GM23248 (cell line): ENCODE measurements at regions not wholly inside any gene's neighbourhood (a gene's known extent, or its start where the extent isn't known, plus 50 kb on each side); places are given as distances from the start of the nearest gene placed in this dataset.

Experiments used
- DNase-seq: peaks from one replicate; pipeline ENCODE4 v3.0.0-alpha.2; 2015
- H2AFZ ChIP-seq: fragments of 200-600 bp; sonication (generic); 2 replicates; pipeline ENCODE4 v1.6.1; 2016; ENCODE audit warnings: antibody characterized with exemption
- H3F3A ChIP-seq: fragments of 200-600 bp; sonication (generic); 2 replicates; pipeline ENCODE4 v1.6.1; 2016; ENCODE audit warnings: mild to moderate bottlenecking, antibody characterized with exemption, mixed run types; ENCODE audit not compliant: insufficient read depth
- H3K27ac ChIP-seq: fragments of 200-600 bp; sonication (generic); 2 replicates; pipeline ENCODE4 v1.5.1; 2016; ENCODE audit warnings: mild to moderate bottlenecking
- H3K27me3 ChIP-seq: fragments of 200-600 bp; sonication (generic); replicated peaks from 2 replicates; pipeline ENCODE4 v1.6.1; 2016; ENCODE audit warnings: mild to moderate bottlenecking; ENCODE audit not compliant: insufficient read depth
- H3K36me3 ChIP-seq: fragments of 200-600 bp; sonication (generic); 2 replicates; pipeline ENCODE4 v1.6.1; 2016; ENCODE audit warnings: low read depth, mild to moderate bottlenecking
- H3K4me1 ChIP-seq: fragments of 200-600 bp; sonication (generic); 2 replicates; pipeline ENCODE4 v1.6.1; 2016; ENCODE audit warnings: mild to moderate bottlenecking; ENCODE audit not compliant: insufficient read depth
- H3K4me2 ChIP-seq: fragments of 200-600 bp; sonication (generic); one replicate; pipeline ENCODE4 v1.6.1; 2016; ENCODE audit warnings: mild to moderate bottlenecking; ENCODE audit not compliant: unreplicated experiment
- H3K4me3 ChIP-seq: fragments of 200-600 bp; sonication (generic); 2 replicates; pipeline ENCODE4 v1.5.1; 2016; ENCODE audit warnings: mild to moderate bottlenecking
- H3K79me2 ChIP-seq: fragments of 200-600 bp; sonication (generic); 2 replicates; pipeline ENCODE4 v1.6.1; 2016; ENCODE audit warnings: mild to moderate bottlenecking; ENCODE audit not compliant: insufficient read depth
- H3K9ac ChIP-seq: fragments of 200-600 bp; sonication (generic); 2 replicates; pipeline ENCODE4 v1.6.1; 2016; ENCODE audit warnings: mild to moderate bottlenecking
- H3K9me2 ChIP-seq: fragments of 200-600 bp; sonication (generic); 2 replicates; pipeline ENCODE4 v1.6.1; 2016; ENCODE audit warnings: mixed run types, mild to moderate bottlenecking, moderate library complexity; ENCODE audit not compliant: insufficient read depth
- H3K9me3 ChIP-seq: fragments of 200-600 bp; sonication (generic); one replicate; pipeline ENCODE4 v1.6.1; 2017; ENCODE audit warnings: low read depth
- H4K20me1 ChIP-seq: fragments of 200-600 bp; sonication (generic); 2 replicates; pipeline ENCODE4 v1.6.0; 2016; ENCODE audit not compliant: insufficient read depth
- EZH2 ChIP-seq: fragments of 200-600 bp; sonication (generic); IDR thresholded peaks from 2 replicates; pipeline ENCODE4 v1.6.1; 2018; ENCODE audit warnings: antibody characterized with exemption, mild to moderate bottlenecking; ENCODE audit not compliant: insufficient read depth, poor library complexity, severe bottlenecking
- EZH2phosphoT487 ChIP-seq: fragments of 200-600 bp; sonication (generic); IDR thresholded peaks from 2 replicates; pipeline ENCODE4 v1.6.1; 2018; ENCODE audit warnings: antibody characterized with exemption, moderate library complexity, mild to moderate bottlenecking, low read depth; ENCODE audit not compliant: insufficient read depth
- WGBS, 2 experiments: methylation state at CpG; one replicate each; pipeline ENCODE4 v1.1.6; 2015 to 2017; ENCODE audit warnings: low lambda C conversion rate in 2 of 2, low coverage in 1 of 2; ENCODE audit errors: missing lambda C conversion rate in 2 of 2; 5-methylcytosine and 5-hydroxymethylcytosine counted together
- in situ Hi-C: fragments of 300-500 bp; cut with MboI; formaldehyde crosslinking; loops from 2 replicates; pipeline ENCODE4 v1.15.0; 2020

DNA sequence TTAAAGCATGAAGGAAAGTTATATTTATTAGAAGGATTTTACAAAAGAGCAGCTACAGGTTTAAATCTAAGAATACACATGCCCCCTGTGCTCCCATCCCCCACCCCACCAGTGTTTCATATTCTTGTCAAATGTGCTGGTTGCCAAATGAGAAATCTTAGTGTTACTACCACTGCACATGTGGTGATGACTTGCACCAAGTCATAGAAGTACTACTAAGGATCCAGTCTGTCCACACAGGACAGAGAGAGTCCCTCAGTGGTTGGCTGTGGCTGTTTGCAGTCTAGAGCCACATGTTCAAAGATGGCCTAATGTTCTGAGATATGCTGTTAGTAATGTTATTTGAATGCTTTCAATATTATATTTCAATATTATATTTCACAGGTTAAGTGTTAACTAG, 268.8 kb downstream of the ADAMTS20 start:
- H3K79me2 ChIP-seq = no peaks in the 10 kb centered on the region
- H3K27me3 ChIP-seq = no peaks in the 10 kb centered on the region
- no peaks in the 10 kb centered on the region for H3K9me3 ChIP-seq
- no peaks in the 10 kb centered on the region for H3K36me3 ChIP-seq
- H2AFZ ChIP-seq = no peak overlapping the region
- H3K9me2 ChIP-seq = no peaks in the 10 kb centered on the region
- DNase-seq = peak; percentile 27
- TF ChIP-seq EZH2phosphoT487 (no peak), EZH2 (no peak)
- peaks cover 52% of the 10 kb centered on the region for H3K4me1 ChIP-seq
- H3F3A ChIP-seq = peaks cover 29% of the 10 kb centered on the region
- no peak overlapping the region for H3K27ac ChIP-seq
- H3K9ac ChIP-seq = no peak overlapping the region
- no peaks in the 10 kb centered on the region for H4K20me1 ChIP-seq
- in situ Hi-C loops = loop anchor here (25.0 kb wide), 1 partner anchor 1146 kb away; the partner anchor contains the start of gene GXYLT1
- H3K4me3 ChIP-seq = no peak overlapping the region
- H3K4me2 ChIP-seq = no peak overlapping the region

GRCh38 chr12:43282106-43282505, 269.9 kb downstream of the ADAMTS20 start:
- DNase-seq = peak; percentile 63
- H3K36me3 ChIP-seq = no peaks in the 10 kb centered on the region
- in situ Hi-C loops = loop anchor here (25.0 kb wide), 1 partner anchor 1145 kb away; the partner anchor contains the start of gene GXYLT1
- no peak overlapping the region for H3K4me2 ChIP-seq
- H2AFZ ChIP-seq = no peak overlapping the region
- peaks cover 40% of the 10 kb centered on the region for H3F3A ChIP-seq
- H3K79me2 ChIP-seq = no peaks in the 10 kb centered on the region
- no peaks in the 10 kb centered on the region for H3K27me3 ChIP-seq
- H3K4me1 ChIP-seq = peaks cover 63% of the 10 kb centered on the region
- H3K9me2 ChIP-seq = no peaks in the 10 kb centered on the region
- no peak overlapping the region for H3K4me3 ChIP-seq
- no peak overlapping the region for H3K9ac ChIP-seq
- TF ChIP-seq EZH2 (no peak), EZH2phosphoT487 (no peak)
- no peak overlapping the region for H3K27ac ChIP-seq
- H4K20me1 ChIP-seq = no peaks in the 10 kb centered on the region
- H3K9me3 ChIP-seq = no peaks in the 10 kb centered on the region

- Histone ChIP-seq H3K9me3 (no peaks in the 10 kb centered on the region), H3F3A (peaks cover 46% of the 10 kb centered on the region), H3K4me2 (no peak overlapping the region), H3K4me3 (no peak overlapping the region), H3K9me2 (no peaks in the 10 kb centered on the region), H3K36me3 (no peaks in the 10 kb centered on the region), H3K79me2 (no peaks in the 10 kb centered on the region), H3K27ac (no peak overlapping the region), H4K20me1 (no peaks in the 10 kb centered on the region), H2AFZ (0 out of 2 replicates have a peak overlapping the region, but pooled peaks have one; percentile 25), H3K9ac (no peak overlapping the region), H3K4me1 (peaks cover 63% of the 10 kb centered on the region), H3K27me3 (no peaks in the 10 kb centered on the region)
- TF ChIP-seq EZH2 (no peak), EZH2phosphoT487 (no peak)
- in situ Hi-C loops = loop anchor here (25.0 kb wide), 1 partner anchor 1144 kb away; the partner anchor contains the start of gene GXYLT1
- WGBS, 2 experiments = 70 to 71% methylated on average over 3 of the region's 3 CpGs
- DNase-seq = no peak
Measured at GRCh38 chr12:43281563-43281962, 270.4 kb downstream of the ADAMTS20 start.

DNA sequence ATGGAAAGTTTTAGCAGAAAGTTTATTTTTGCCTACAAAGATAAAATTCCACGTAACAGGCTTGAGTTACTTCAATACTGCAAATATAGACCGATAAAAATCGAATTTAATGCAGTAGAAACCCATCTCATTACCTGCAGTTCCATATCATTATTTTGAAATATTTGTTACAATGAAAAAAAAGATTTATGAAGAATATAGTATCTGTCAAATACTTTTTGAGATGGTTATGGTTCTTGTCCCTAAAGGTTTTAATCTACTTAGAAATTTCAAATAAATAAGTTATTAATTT, 273.5 kb downstream of the ADAMTS20 start:
- no peak for DNase-seq
- TF ChIP-seq EZH2 (no peak), EZH2phosphoT487 (no peak)
- H3K27ac ChIP-seq = no peak overlapping the region
- no peaks in the 10 kb centered on the region for H3K27me3 ChIP-seq
- H3K9me2 ChIP-seq = no peaks in the 10 kb centered on the region
- H2AFZ ChIP-seq = no peak overlapping the region
- H3K4me2 ChIP-seq = no peak overlapping the region
- H3K4me3 ChIP-seq = no peak overlapping the region
- in situ Hi-C loops = loop anchor here (5.0 to 25.0 kb wide), 2 partner anchors 686 to 1141 kb away; partner anchors contain the start of gene GXYLT1
- WGBS, 2 experiments = 99 to 100% methylated on average over 3 of the region's 3 CpGs
- H4K20me1 ChIP-seq = no peaks in the 10 kb centered on the region
- H3K9me3 ChIP-seq = no peaks in the 10 kb centered on the region
- no peaks in the 10 kb centered on the region for H3K79me2 ChIP-seq
- H3K36me3 ChIP-seq = no peaks in the 10 kb centered on the region
- peaks cover 21% of the 10 kb centered on the region for H3F3A ChIP-seq
- peaks cover 38% of the 10 kb centered on the region for H3K4me1 ChIP-seq
- H3K9ac ChIP-seq = no peak overlapping the region
